Liver (tissue), 8 donors: ENCODE measurements at regions not wholly inside any gene's neighbourhood (a gene's known extent, or its start where the extent isn't known, plus 50 kb on each side); places are given as distances from the start of the nearest gene placed in this dataset.

ENCODE experiments used
- DNase-seq: peaks from one replicate; pipeline ENCODE4 v3.0.0-alpha.2; 2017; ENCODE audit warnings: low spot score
- H3K27ac ChIP-seq, 2 donors: one replicate each; pipeline ENCODE4 v1.7.0; 2013; ENCODE audit warnings: inconsistent platforms in 2 of 2, low read length in 2 of 2, control low read depth in 1 of 2, low read depth in 1 of 2, mild to moderate bottlenecking in 1 of 2
- H3K27me3 ChIP-seq, 4 donors: one replicate each; pipeline versions ENCODE4 v1.6.1 to v1.7.0; 2013; ENCODE audit warnings: low read length in 3 of 4, inconsistent platforms in 1 of 4, mild to moderate bottlenecking in 1 of 4, moderate library complexity in 1 of 4; ENCODE audit not compliant: control insufficient read depth in 4 of 4, insufficient read depth in 4 of 4
- H3K36me3 ChIP-seq, 4 donors: one replicate each; pipeline versions ENCODE4 v1.6.1 to v1.7.0; 2013; ENCODE audit warnings: low read length in 3 of 4, mild to moderate bottlenecking in 3 of 4, low read depth in 1 of 4, moderate library complexity in 1 of 4; ENCODE audit not compliant: control insufficient read depth in 4 of 4, insufficient read depth in 3 of 4
- H3K4me1 ChIP-seq, 4 donors: one replicate each; pipeline versions ENCODE4 v1.6.1 to v1.7.0; 2013; ENCODE audit warnings: low read length in 3 of 4, mild to moderate bottlenecking in 3 of 4, moderate library complexity in 1 of 4; ENCODE audit not compliant: control insufficient read depth in 4 of 4, insufficient read depth in 4 of 4
- H3K4me3 ChIP-seq, 3 donors: one replicate each; pipeline versions ENCODE4 v1.6.1 to v1.7.0; 2013; ENCODE audit warnings: low read length in 3 of 3, control low read depth in 1 of 3, low read depth in 1 of 3, mild to moderate bottlenecking in 1 of 3
- H3K9ac ChIP-seq, 2 donors: one replicate each; pipeline ENCODE4 v1.7.0; 2013; ENCODE audit warnings: low read length in 2 of 2, mild to moderate bottlenecking in 2 of 2, moderate library complexity in 2 of 2, control low read depth in 1 of 2, low read depth in 1 of 2
- H3K9me3 ChIP-seq, 4 donors: one replicate each; pipeline versions ENCODE4 v1.6.1 to v1.7.0; 2013; ENCODE audit warnings: low read length in 3 of 4; ENCODE audit not compliant: control insufficient read depth in 4 of 4
- EGR1 ChIP-seq, 2 donors: IDR thresholded peaks; 2 replicates each; pipeline ENCODE4 v1.6.1; 2016 to 2018; ENCODE audit warnings: antibody characterized with exemption in 2 of 2, low read depth in 2 of 2
- FOXA1 ChIP-seq: IDR thresholded peaks from 2 replicates; pipeline ENCODE4 v1.6.1; 2016; ENCODE audit warnings: antibody characterized with exemption
- FOXA2 ChIP-seq: IDR thresholded peaks from 2 replicates; pipeline ENCODE4 v1.6.1; 2016; ENCODE audit warnings: antibody characterized with exemption
- GABPA ChIP-seq, 2 donors: IDR thresholded peaks in 1 of 2; conservative IDR thresholded peaks in 1 of 2; 2 replicates each; pipeline ENCODE4 v1.6.1; 2016; ENCODE audit warnings: antibody characterized with exemption in 2 of 2, mild to moderate bottlenecking in 1 of 2, moderate library complexity in 1 of 2
- HNF4A ChIP-seq, 2 donors: conservative IDR thresholded peaks; 2 replicates each; pipeline ENCODE4 v1.6.1; 2016; ENCODE audit warnings: antibody characterized with exemption in 2 of 2, mild to moderate bottlenecking in 2 of 2
- HNF4G ChIP-seq: IDR thresholded peaks from 2 replicates; pipeline ENCODE4 v1.6.1; 2016; ENCODE audit warnings: antibody characterized with exemption
- JUND ChIP-seq, 2 donors: IDR thresholded peaks; 2 replicates each; pipeline ENCODE4 v1.6.1; 2016; ENCODE audit warnings: antibody characterized with exemption in 2 of 2
- NR2F2 ChIP-seq: IDR thresholded peaks from 2 replicates; pipeline ENCODE4 v1.6.1; 2016; ENCODE audit warnings: antibody characterized with exemption
- RXRA ChIP-seq, 2 donors: IDR thresholded peaks; 2 replicates each; pipeline ENCODE4 v1.6.1; 2017 to 2018; ENCODE audit warnings: antibody characterized with exemption in 2 of 2, mild to moderate bottlenecking in 1 of 2
- SP1 ChIP-seq: IDR thresholded peaks from 2 replicates; pipeline ENCODE4 v1.6.1; 2018; ENCODE audit warnings: antibody characterized with exemption, mild to moderate bottlenecking
- TAF1 ChIP-seq: conservative IDR thresholded peaks from 2 replicates; pipeline ENCODE4 v1.6.1; 2016; ENCODE audit warnings: antibody characterized with exemption, mild to moderate bottlenecking
- YY1 ChIP-seq: IDR thresholded peaks from 2 replicates; pipeline ENCODE4 v1.6.1; 2016; ENCODE audit warnings: antibody characterized with exemption, mild to moderate bottlenecking
- WGBS: extraction: QIAGEN DNeasy Blood & Tissue Kit; methylation state at CpG from one replicate; pipeline ENCODE4 v1.1.7; 2013; 5-methylcytosine and 5-hydroxymethylcytosine counted together
- TF ChIP-seq, protein P1 (sequence below): fragments of 150-350 bp; IDR thresholded peaks from 2 replicates; pipeline ENCODE4 v1.5.1; 2017; ENCODE audit warnings: improper control_type of control experiment, low read depth, low read length; ENCODE audit not compliant: missing input control
- TF ChIP-seq, protein P2 (sequence below): IDR thresholded peaks from 2 replicates; pipeline ENCODE4 v1.6.1; 2016; ENCODE audit warnings: antibody characterized with exemption
- TF ChIP-seq, protein P3 (sequence below): IDR thresholded peaks from 2 replicates; pipeline ENCODE4 v1.6.1; 2016; ENCODE audit warnings: antibody characterized with exemption
- TF ChIP-seq, protein P4 (sequence below): IDR thresholded peaks from 2 replicates; pipeline ENCODE4 v1.6.1; 2016; ENCODE audit warnings: antibody characterized with exemption, mild to moderate bottlenecking
- TF ChIP-seq, protein P5 (sequence below): IDR thresholded peaks from 2 replicates; pipeline ENCODE4 v1.6.1; 2016; ENCODE audit warnings: antibody characterized with exemption
- donor health status: healthy.
- donor health status: healthy.
- donor health status: healthy.
- donor health status: healthy.
- donor health status: healthy.

DNA sequence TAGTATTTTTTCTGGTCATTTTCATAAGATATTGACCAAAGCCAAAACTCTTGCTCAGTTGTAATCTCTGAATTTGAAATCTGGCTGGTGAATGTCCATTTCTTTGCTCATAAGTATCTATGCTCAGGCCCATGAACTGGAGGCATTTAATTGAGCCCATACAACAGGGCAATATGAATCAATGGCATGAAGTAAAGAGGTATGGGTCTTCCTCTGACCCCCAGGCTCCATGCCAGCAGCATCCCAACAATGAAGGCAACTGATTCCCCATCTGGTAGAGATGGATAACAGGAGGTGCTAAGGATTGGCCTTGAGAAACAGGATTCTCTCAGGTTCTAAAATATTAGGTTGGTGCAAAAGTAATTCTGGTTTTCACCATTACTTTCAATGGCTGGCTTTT is 330.8 kb downstream of the LIG4 start (continued):
- TF ChIP-seq, protein P1, sequence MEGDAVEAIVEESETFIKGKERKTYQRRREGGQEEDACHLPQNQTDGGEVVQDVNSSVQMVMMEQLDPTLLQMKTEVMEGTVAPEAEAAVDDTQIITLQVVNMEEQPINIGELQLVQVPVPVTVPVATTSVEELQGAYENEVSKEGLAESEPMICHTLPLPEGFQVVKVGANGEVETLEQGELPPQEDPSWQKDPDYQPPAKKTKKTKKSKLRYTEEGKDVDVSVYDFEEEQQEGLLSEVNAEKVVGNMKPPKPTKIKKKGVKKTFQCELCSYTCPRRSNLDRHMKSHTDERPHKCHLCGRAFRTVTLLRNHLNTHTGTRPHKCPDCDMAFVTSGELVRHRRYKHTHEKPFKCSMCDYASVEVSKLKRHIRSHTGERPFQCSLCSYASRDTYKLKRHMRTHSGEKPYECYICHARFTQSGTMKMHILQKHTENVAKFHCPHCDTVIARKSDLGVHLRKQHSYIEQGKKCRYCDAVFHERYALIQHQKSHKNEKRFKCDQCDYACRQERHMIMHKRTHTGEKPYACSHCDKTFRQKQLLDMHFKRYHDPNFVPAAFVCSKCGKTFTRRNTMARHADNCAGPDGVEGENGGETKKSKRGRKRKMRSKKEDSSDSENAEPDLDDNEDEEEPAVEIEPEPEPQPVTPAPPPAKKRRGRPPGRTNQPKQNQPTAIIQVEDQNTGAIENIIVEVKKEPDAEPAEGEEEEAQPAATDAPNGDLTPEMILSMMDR = no peak
- TF ChIP-seq HNF4G = no peak
- TF ChIP-seq, protein P2, sequence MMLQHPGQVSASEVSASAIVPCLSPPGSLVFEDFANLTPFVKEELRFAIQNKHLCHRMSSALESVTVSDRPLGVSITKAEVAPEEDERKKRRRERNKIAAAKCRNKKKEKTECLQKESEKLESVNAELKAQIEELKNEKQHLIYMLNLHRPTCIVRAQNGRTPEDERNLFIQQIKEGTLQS = no peak

DNA sequence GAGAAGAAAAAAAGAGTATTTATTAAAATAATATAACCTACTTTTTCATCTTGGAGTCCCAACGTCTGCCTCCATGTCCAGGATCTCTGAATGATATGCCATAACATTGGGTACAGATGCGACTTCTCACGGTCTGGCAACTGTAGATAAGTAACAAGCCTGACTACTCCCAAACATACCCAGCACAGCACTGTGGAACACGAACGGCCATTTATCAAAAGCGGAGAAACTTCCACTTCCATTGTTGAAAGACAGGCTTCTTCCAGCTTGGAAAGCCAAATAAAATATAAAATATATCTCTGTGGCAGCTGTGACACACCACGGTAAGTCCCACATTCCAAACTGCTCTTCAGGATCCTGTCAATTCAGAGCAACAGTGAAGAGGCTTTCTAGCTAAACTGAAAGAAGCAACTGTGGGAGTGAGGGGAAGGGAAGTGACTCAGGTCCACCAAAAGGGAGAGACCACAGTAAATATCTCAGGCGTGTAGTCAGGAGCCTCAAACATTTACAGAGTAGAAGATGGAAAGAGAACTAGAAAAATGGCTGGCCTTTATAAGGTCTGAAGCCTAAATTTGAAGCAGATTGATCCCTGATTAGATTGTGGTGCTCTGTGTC is 331.7 kb downstream of the LIG4 start:
- Histone ChIP-seq H3K9me3 (peaks cover 0 to 5% (median under 1%) of the 10 kb centered on the region in 4 donors), H3K9ac (no peak overlapping the region), H3K4me1 (no peaks in the 10 kb centered on the region), H3K27ac (no peak overlapping the region), H3K4me3 (no peak overlapping the region), H3K36me3 (no peaks in the 10 kb centered on the region), H3K27me3 (peaks cover 0 to 3% (median 0%) of the 10 kb centered on the region in 4 donors)
- 77% methylated on average over 8 of the region's 8 CpGs for WGBS
- TF ChIP-seq, protein P2 = no peak
- TF ChIP-seq NR2F2 (no peak), HNF4A (conservative IDR thresholded peaks at IDR 0.05) (no peak), FOXA1 (no peak), EGR1 (IDR thresholded peaks at IDR 0.05; ENCODE audit: low read depth in 2 of 2) (no peak), GABPA (IDR thresholded peaks at IDR 0.05 in 1 of 2, conservative IDR thresholded peaks at IDR 0.05 in 1 of 2) (no peak), JUND (IDR thresholded peaks at IDR 0.05) (no peak), TAF1 (no peak), HNF4G (no peak), FOXA2 (no peak), SP1 (no peak), YY1 (no peak), RXRA (IDR thresholded peaks at IDR 0.05) (no peak)
- TF ChIP-seq, protein P3, sequence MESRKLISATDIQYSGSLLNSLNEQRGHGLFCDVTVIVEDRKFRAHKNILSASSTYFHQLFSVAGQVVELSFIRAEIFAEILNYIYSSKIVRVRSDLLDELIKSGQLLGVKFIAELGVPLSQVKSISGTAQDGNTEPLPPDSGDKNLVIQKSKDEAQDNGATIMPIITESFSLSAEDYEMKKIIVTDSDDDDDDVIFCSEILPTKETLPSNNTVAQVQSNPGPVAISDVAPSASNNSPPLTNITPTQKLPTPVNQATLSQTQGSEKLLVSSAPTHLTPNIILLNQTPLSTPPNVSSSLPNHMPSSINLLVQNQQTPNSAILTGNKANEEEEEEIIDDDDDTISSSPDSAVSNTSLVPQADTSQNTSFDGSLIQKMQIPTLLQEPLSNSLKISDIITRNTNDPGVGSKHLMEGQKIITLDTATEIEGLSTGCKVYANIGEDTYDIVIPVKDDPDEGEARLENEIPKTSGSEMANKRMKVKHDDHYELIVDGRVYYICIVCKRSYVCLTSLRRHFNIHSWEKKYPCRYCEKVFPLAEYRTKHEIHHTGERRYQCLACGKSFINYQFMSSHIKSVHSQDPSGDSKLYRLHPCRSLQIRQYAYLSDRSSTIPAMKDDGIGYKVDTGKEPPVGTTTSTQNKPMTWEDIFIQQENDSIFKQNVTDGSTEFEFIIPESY = no peak
- TF ChIP-seq, protein P4, sequence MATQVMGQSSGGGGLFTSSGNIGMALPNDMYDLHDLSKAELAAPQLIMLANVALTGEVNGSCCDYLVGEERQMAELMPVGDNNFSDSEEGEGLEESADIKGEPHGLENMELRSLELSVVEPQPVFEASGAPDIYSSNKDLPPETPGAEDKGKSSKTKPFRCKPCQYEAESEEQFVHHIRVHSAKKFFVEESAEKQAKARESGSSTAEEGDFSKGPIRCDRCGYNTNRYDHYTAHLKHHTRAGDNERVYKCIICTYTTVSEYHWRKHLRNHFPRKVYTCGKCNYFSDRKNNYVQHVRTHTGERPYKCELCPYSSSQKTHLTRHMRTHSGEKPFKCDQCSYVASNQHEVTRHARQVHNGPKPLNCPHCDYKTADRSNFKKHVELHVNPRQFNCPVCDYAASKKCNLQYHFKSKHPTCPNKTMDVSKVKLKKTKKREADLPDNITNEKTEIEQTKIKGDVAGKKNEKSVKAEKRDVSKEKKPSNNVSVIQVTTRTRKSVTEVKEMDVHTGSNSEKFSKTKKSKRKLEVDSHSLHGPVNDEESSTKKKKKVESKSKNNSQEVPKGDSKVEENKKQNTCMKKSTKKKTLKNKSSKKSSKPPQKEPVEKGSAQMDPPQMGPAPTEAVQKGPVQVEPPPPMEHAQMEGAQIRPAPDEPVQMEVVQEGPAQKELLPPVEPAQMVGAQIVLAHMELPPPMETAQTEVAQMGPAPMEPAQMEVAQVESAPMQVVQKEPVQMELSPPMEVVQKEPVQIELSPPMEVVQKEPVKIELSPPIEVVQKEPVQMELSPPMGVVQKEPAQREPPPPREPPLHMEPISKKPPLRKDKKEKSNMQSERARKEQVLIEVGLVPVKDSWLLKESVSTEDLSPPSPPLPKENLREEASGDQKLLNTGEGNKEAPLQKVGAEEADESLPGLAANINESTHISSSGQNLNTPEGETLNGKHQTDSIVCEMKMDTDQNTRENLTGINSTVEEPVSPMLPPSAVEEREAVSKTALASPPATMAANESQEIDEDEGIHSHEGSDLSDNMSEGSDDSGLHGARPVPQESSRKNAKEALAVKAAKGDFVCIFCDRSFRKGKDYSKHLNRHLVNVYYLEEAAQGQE = no peak
- TF ChIP-seq, protein P5, sequence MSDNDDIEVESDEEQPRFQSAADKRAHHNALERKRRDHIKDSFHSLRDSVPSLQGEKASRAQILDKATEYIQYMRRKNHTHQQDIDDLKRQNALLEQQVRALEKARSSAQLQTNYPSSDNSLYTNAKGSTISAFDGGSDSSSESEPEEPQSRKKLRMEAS = no peak
- no peak for DNase-seq
